Thyroid gland (tissue), 4 donors: ENCODE measurements at regions not wholly inside any gene's neighbourhood (a gene's known extent, or its start where the extent isn't known, plus 50 kb on each side); places are given as distances from the start of the nearest gene placed in this dataset.

Source experiments
- CTCF ChIP-seq, 6 experiments: fragments of 200-600 bp in 3 of 6; fragments of 450-650 bp in 3 of 6; sonication (generic) in 3 of 6; IDR thresholded peaks; one replicate each; pipeline ENCODE4 v1.5.1; 2016 to 2019; ENCODE audit warnings: antibody characterized with exemption in 6 of 6, mild to moderate bottlenecking in 2 of 6, inconsistent platforms in 1 of 6, moderate library complexity in 1 of 6
- POLR2A ChIP-seq, 2 donors: fragments of 450-650 bp; IDR thresholded peaks; one replicate each; pipeline ENCODE4 v1.6.1; 2017; ENCODE audit warnings: antibody characterized with exemption in 2 of 2, mild to moderate bottlenecking in 2 of 2, moderate library complexity in 1 of 2

- no peak for TF ChIP-seq CTCF (IDR thresholded peaks at IDR 0.05)
- TF ChIP-seq POLR2A (IDR thresholded peaks at IDR 0.05) = no peak
These were observed 315.0 kb upstream of the LRRC7 start for GRCh38 chr1:69252696-69253095.
